Brain microvascular endothelial cell (primary cell): ENCODE measurements at regions not wholly inside any gene's neighbourhood (a gene's known extent, or its start where the extent isn't known, plus 50 kb on each side); places are given as distances from the start of the nearest gene placed in this dataset.
A peak's percentile ranks its signal among the peaks of the same experiment; 100 is the strongest.

ENCODE experiments used
- DNase-seq: peaks from one replicate; pipeline ENCODE4 v3.0.0-alpha.2; 2020
- H3K27ac ChIP-seq: fragments of 250-450 bp; sonication (Bioruptor Pico); 2 replicates; pipeline ENCODE4 v1.5.1; 2020; ENCODE audit warnings: mild to moderate bottlenecking, moderate library complexity
- H3K27me3 ChIP-seq: fragments of 250-450 bp; sonication (Bioruptor Pico); replicated peaks from 2 replicates; pipeline ENCODE4 v1.5.1; 2020; ENCODE audit warnings: mild to moderate bottlenecking
- H3K36me3 ChIP-seq: fragments of 250-450 bp; sonication (Bioruptor Pico); replicated peaks from 2 replicates; pipeline ENCODE4 v1.5.1; 2020; ENCODE audit warnings: mild to moderate bottlenecking
- H3K4me3 ChIP-seq: 2 replicates; pipeline ENCODE4 v1.5.1; 2011; ENCODE audit warnings: low read depth, mild to moderate bottlenecking, control low read depth, low read length, moderate library complexity
- CTCF ChIP-seq: IDR thresholded peaks from 2 replicates; pipeline ENCODE4 v1.5.1; 2011; ENCODE audit warnings: low read depth, mild to moderate bottlenecking, moderate library complexity, low read length, control low read depth, inconsistent platforms; ENCODE audit errors: missing control alignments
- in situ Hi-C: cut with HindIII; loops from 2 replicates; pipeline ENCODE4 v1.10.0; 2017; ENCODE audit warnings: low sequenced_read_pairs, low pct_ligation_motif_present

GRCh38 chr5:171562822-171563221 lies 143.4 kb downstream of the FGF18 start:
- no peaks in the 10 kb centered on the region for H3K27me3 ChIP-seq
- peak; percentile 16 for DNase-seq
- in situ Hi-C loops = no loop called here

GRCh38 chr5:171568389-171568788 lies 148.9 kb downstream of the FGF18 start:
- in situ Hi-C loops = no loop called here
- no peaks in the 10 kb centered on the region for H3K27me3 ChIP-seq
- TF ChIP-seq CTCF = no peak
- H3K4me3 ChIP-seq = no peak overlapping the region
- no peaks in the 10 kb centered on the region for H3K36me3 ChIP-seq
- DNase-seq = no peak
- no peak overlapping the region for H3K27ac ChIP-seq

More at GRCh38 chr5:171562822-171563221, 143.4 kb downstream of the FGF18 start:
- Histone ChIP-seq H3K27ac (no peak overlapping the region), H3K36me3 (no peaks in the 10 kb centered on the region), H3K4me3 (no peak overlapping the region)
- TF ChIP-seq CTCF = peak; percentile 6

GRCh38 chr5:171569065-171569712 lies 149.7 kb downstream of the FGF18 start:
- Histone ChIP-seq H3K27ac (no peak overlapping the region), H3K4me3 (no peak overlapping the region), H3K36me3 (no peaks in the 10 kb centered on the region), H3K27me3 (no peaks in the 10 kb centered on the region)
- in situ Hi-C loops = no loop called here
- no peak for DNase-seq
- no peak for TF ChIP-seq CTCF

GRCh38 chr5:171570244-171570825 lies 150.9 kb downstream of the FGF18 start:
- in situ Hi-C loops = no loop called here
- H3K36me3 ChIP-seq = no peaks in the 10 kb centered on the region
- no peak overlapping the region for H3K4me3 ChIP-seq
- TF ChIP-seq CTCF = no peak
- H3K27ac ChIP-seq = no peak overlapping the region
- DNase-seq = no peak
- H3K27me3 ChIP-seq = no peaks in the 10 kb centered on the region

GRCh38 chr5:171571663-171572062 lies 152.2 kb downstream of the FGF18 start:
- DNase-seq = peak; percentile 20
- in situ Hi-C loops = no loop called here
- TF ChIP-seq CTCF = no peak
- no peak overlapping the region for H3K4me3 ChIP-seq
- no peaks in the 10 kb centered on the region for H3K36me3 ChIP-seq
- H3K27ac ChIP-seq = no peak overlapping the region
- no peaks in the 10 kb centered on the region for H3K27me3 ChIP-seq

- no peak for TF ChIP-seq CTCF
- H3K4me3 ChIP-seq = no peak overlapping the region
- in situ Hi-C loops = no loop called here
- no peaks in the 10 kb centered on the region for H3K36me3 ChIP-seq
- H3K27me3 ChIP-seq = no peaks in the 10 kb centered on the region
- no peak overlapping the region for H3K27ac ChIP-seq
- DNase-seq = no peak
These were observed 153.6 kb downstream of the FGF18 start for GRCh38 chr5:171573021-171573420.
